CD4-positive, alpha-beta T cell treated with Interleukin-15 for 1 hour (primary cell): ENCODE measurements at regions not wholly inside any gene's neighbourhood (a gene's known extent, or its start where the extent isn't known, plus 50 kb on each side); places are given as distances from the start of the nearest gene placed in this dataset.
"Not testable (repeated sequence)": the region's sequence is repeated elsewhere in the genome, so short reads cannot be mapped to it uniquely, and the experiment has no call there.

ENCODE experiments used
- DNase-seq: peaks from one replicate; pipeline ENCODE4 v3.0.0-alpha.2; 2020

- no peak for DNase-seq
Measured at GRCh38 chr12:76666290-76666835, 97.6 kb upstream of the ZDHHC17 start.

- no peak for DNase-seq
Measured at GRCh38 chr12:76669981-76670380, 93.9 kb upstream of the ZDHHC17 start.

GRCh38 chr12:76670776-76671175 is 93.1 kb upstream of the ZDHHC17 start:
- no peak for DNase-seq

GRCh38 chr12:76674669-76675315 is 89.1 kb upstream of the ZDHHC17 start:
- no peak for DNase-seq

- not testable (repeated sequence) for DNase-seq
Measured at GRCh38 chr12:76676261-76676660, 87.7 kb upstream of the ZDHHC17 start.

- no peak for DNase-seq
Measured at GRCh38 chr12:76678992-76679391, 84.9 kb upstream of the ZDHHC17 start.

GRCh38 chr12:76679778-76680177 is 84.1 kb upstream of the ZDHHC17 start:
- DNase-seq = no peak

GRCh38 chr12:76680940-76681339 is 83.0 kb upstream of the ZDHHC17 start:
- no peak for DNase-seq

GRCh38 chr12:76685246-76685678 is 78.7 kb upstream of the ZDHHC17 start:
- no peak for DNase-seq

GRCh38 chr12:76687981-76688380 is 75.9 kb upstream of the ZDHHC17 start:
- no peak for DNase-seq

- no peak for DNase-seq
Measured at GRCh38 chr12:76688631-76689030, 75.3 kb upstream of the ZDHHC17 start.

GRCh38 chr12:76690921-76691700 is 72.8 kb upstream of the ZDHHC17 start:
- DNase-seq = no peak

GRCh38 chr12:76692846-76693245 is 71.1 kb upstream of the ZDHHC17 start:
- no peak for DNase-seq

GRCh38 chr12:76694369-76694768 is 69.5 kb upstream of the ZDHHC17 start:
- DNase-seq = no peak

- no peak for DNase-seq
Measured at GRCh38 chr12:76696186-76696585, 67.7 kb upstream of the ZDHHC17 start.

GRCh38 chr12:76697849-76698248 is 66.1 kb upstream of the ZDHHC17 start:
- no peak for DNase-seq

GRCh38 chr12:76698316-76698715 is 65.6 kb upstream of the ZDHHC17 start:
- DNase-seq = no peak

- DNase-seq = no peak
Measured at GRCh38 chr12:76698966-76699365, 64.9 kb upstream of the ZDHHC17 start.

GRCh38 chr12:76701690-76702089 is 62.2 kb upstream of the ZDHHC17 start:
- DNase-seq = no peak

GRCh38 chr12:76702946-76703345 is 61.0 kb upstream of the ZDHHC17 start:
- no peak for DNase-seq

- no peak for DNase-seq
Measured at GRCh38 chr12:76704693-76705092, 59.2 kb upstream of the ZDHHC17 start.

GRCh38 chr12:76706101-76706500 is 57.8 kb upstream of the ZDHHC17 start:
- no peak for DNase-seq

GRCh38 chr12:76706761-76707160 is 57.2 kb upstream of the ZDHHC17 start:
- DNase-seq = no peak

- DNase-seq = no peak
Measured at GRCh38 chr12:76707772-76708171, 56.1 kb upstream of the ZDHHC17 start.
